ENCODE measurements at regions not wholly inside any gene's neighbourhood (a gene's known extent, or its start where the extent isn't known, plus 50 kb on each side); places are given as distances from the start of the nearest gene placed in this dataset.

GRCh38 chr4:117889978-117890377, 144.3 kb upstream of the NDST3 start:
- TF ChIP-seq POLR2A (IDR thresholded peaks at IDR 0.05) (no peak), CTCF (IDR thresholded peaks at IDR 0.05) (no peak)
